ENCODE measurements at regions not wholly inside any gene's neighbourhood (a gene's known extent, or its start where the extent isn't known, plus 50 kb on each side); places are given as distances from the start of the nearest gene placed in this dataset.

GRCh38 chr1:239297910-239298309 lies 88.5 kb upstream of the CHRM3 start:
- TF ChIP-seq CTCF (IDR thresholded peaks at IDR 0.05) (no peak), POLR2A (IDR thresholded peaks at IDR 0.05) (no peak)

All from adrenal gland (tissue), 5 donors.